Sciatic nerve (tissue), 2 donors: ENCODE measurements at regions not wholly inside any gene's neighbourhood (a gene's known extent, or its start where the extent isn't known, plus 50 kb on each side); places are given as distances from the start of the nearest gene placed in this dataset.

ENCODE experiments used
- ATAC-seq: fragments of 200-7000 bp; cut with Tn5 transposase; one replicate; pipeline ENCODE4 v1.9.1; 2020; ENCODE audit warnings: mild to moderate bottlenecking, moderate library complexity
- DNase-seq: peaks from one replicate; pipeline ENCODE4 v3.0.0-alpha.2; 2020; ENCODE audit warnings: low spot score
- intact Hi-C: fragments of 100-400 bp; cut with DNase I; formaldehyde crosslinking; loops from one replicate; pipeline ENCODE4 v1.14.2; 2022
- donor health status: DM: no; HTN: no; CAD: no.
- donor health status: DM: no; HTN: no; CAD: no.

- intact Hi-C loops: no loop called here
- no peak for DNase-seq
- ATAC-seq: no peak
These were observed 223.7 kb upstream of the TSHZ3 start for GRCh38 chr19:31572976-31573298.

- intact Hi-C loops: no loop called here
- DNase-seq: no peak
- ATAC-seq: no peak
These were observed 225.2 kb upstream of the TSHZ3 start for GRCh38 chr19:31574251-31574973.

- DNase-seq (no peak), ATAC-seq (no peak)
- intact Hi-C loops: no loop called here
These were observed 226.7 kb upstream of the TSHZ3 start for GRCh38 chr19:31575846-31576335.

GRCh38 chr19:31578326-31578725 lies 229.1 kb upstream of the TSHZ3 start:
- no peak for ATAC-seq
- DNase-seq: no peak
- intact Hi-C loops: no loop called here

GRCh38 chr19:31583148-31583547 lies 233.9 kb upstream of the TSHZ3 start:
- DNase-seq: no peak
- intact Hi-C loops: no loop called here
- ATAC-seq: no peak

GRCh38 chr19:31586282-31586681 lies 237.0 kb upstream of the TSHZ3 start:
- DNase-seq (no peak), ATAC-seq (no peak)
- intact Hi-C loops: no loop called here

GRCh38 chr19:31589109-31589508 lies 239.9 kb upstream of the TSHZ3 start:
- intact Hi-C loops: no loop called here
- ATAC-seq (no peak), DNase-seq (no peak)

- DNase-seq (no peak), ATAC-seq (no peak)
- intact Hi-C loops: no loop called here
These were observed 242.0 kb upstream of the TSHZ3 start for GRCh38 chr19:31591258-31591657.

GRCh38 chr19:31592456-31592855 lies 243.2 kb upstream of the TSHZ3 start:
- no peak for ATAC-seq
- intact Hi-C loops: no loop called here
- no peak for DNase-seq

GRCh38 chr19:31594701-31595100 lies 245.5 kb upstream of the TSHZ3 start:
- ATAC-seq (no peak), DNase-seq (no peak)
- intact Hi-C loops: no loop called here

GRCh38 chr19:31595521-31595920 lies 246.3 kb upstream of the TSHZ3 start:
- ATAC-seq (no peak), DNase-seq (no peak)

GRCh38 chr19:31596751-31597150 lies 247.5 kb upstream of the TSHZ3 start:
- ATAC-seq (no peak), DNase-seq (no peak)
- intact Hi-C loops: no loop called here

More at GRCh38 chr19:31595521-31595920, 246.3 kb upstream of the TSHZ3 start:
- intact Hi-C loops: no loop called here

GRCh38 chr19:31597616-31598015 lies 248.4 kb upstream of the TSHZ3 start:
- intact Hi-C loops: no loop called here
- ATAC-seq: no peak
- DNase-seq: no peak

- ATAC-seq (no peak), DNase-seq (no peak)
- intact Hi-C loops: no loop called here
These were observed 249.5 kb upstream of the TSHZ3 start for GRCh38 chr19:31598730-31599238.

- intact Hi-C loops: no loop called here
- DNase-seq (no peak), ATAC-seq (no peak)
These were observed 251.6 kb upstream of the TSHZ3 start for GRCh38 chr19:31600731-31601295.

GRCh38 chr19:31601855-31602254 lies 252.6 kb upstream of the TSHZ3 start:
- DNase-seq (no peak), ATAC-seq (no peak)
- intact Hi-C loops: no loop called here

GRCh38 chr19:31602548-31602947 lies 253.3 kb upstream of the TSHZ3 start:
- no peak for ATAC-seq
- no peak for DNase-seq
- intact Hi-C loops: no loop called here

GRCh38 chr19:31604493-31605040 lies 255.3 kb upstream of the TSHZ3 start:
- intact Hi-C loops: no loop called here
- DNase-seq: no peak
- no peak for ATAC-seq

GRCh38 chr19:31610018-31610417 lies 260.8 kb upstream of the TSHZ3 start:
- intact Hi-C loops: no loop called here
- DNase-seq: no peak
- ATAC-seq: no peak

- DNase-seq: no peak
- ATAC-seq: no peak
- intact Hi-C loops: no loop called here
These were observed 262.0 kb upstream of the TSHZ3 start for GRCh38 chr19:31611046-31611877.
